HEK293T (cell line): ENCODE measurements at regions not wholly inside any gene's neighbourhood (a gene's known extent, or its start where the extent isn't known, plus 50 kb on each side); places are given as distances from the start of the nearest gene placed in this dataset.

Experiments
- CTCF ChIA-PET: fragments of 350-600 bp; formaldehyde crosslinking; extraction: SDS; loops from one replicate; lab custom pipeline; 2021; ENCODE audit warnings: antibody characterized with exemption, inconsistent platforms; lab: Yijun Ruan, JAX
- POLR2A ChIA-PET: fragments of 350-600 bp; formaldehyde crosslinking; extraction: SDS; loops from one replicate; lab custom pipeline; 2020; ENCODE audit warnings: antibody characterized with exemption, inconsistent platforms; lab: Yijun Ruan, JAX
- DNase-seq: peaks from one replicate; pipeline ENCODE4 v3.0.0; 2012; ENCODE audit warnings: mixed read lengths; ENCODE audit errors: extremely low spot score
- ARNT ChIP-seq: fragments of 450-650 bp; IDR thresholded peaks from 2 replicates; pipeline ENCODE4 v1.6.1; 2017; ENCODE audit warnings: mild to moderate bottlenecking
- BHLHE40 ChIP-seq: fragments of 450-650 bp; IDR thresholded peaks from 2 replicates; pipeline ENCODE4 v1.6.1; 2016; ENCODE audit warnings: mild to moderate bottlenecking, moderate library complexity, borderline replicate concordance
- CTBP1 ChIP-seq: fragments of 450-650 bp; IDR thresholded peaks from 2 replicates; pipeline ENCODE4 v1.6.1; 2016; ENCODE audit warnings: borderline replicate concordance
- ELF4 ChIP-seq: fragments of 450-650 bp; IDR thresholded peaks from 2 replicates; pipeline ENCODE4 v1.6.1; 2017; ENCODE audit warnings: antibody characterized with exemption
- FOXA1 ChIP-seq: fragments of 450-650 bp; IDR thresholded peaks from 2 replicates; pipeline ENCODE4 v1.6.1; 2016; ENCODE audit warnings: mild to moderate bottlenecking
- FOXK2 ChIP-seq: fragments of 450-650 bp; IDR thresholded peaks from 2 replicates; pipeline ENCODE4 v1.6.1; 2016; ENCODE audit warnings: mild to moderate bottlenecking
- FOXM1 ChIP-seq: fragments of 450-650 bp; IDR thresholded peaks from 2 replicates; pipeline ENCODE4 v1.6.1; 2017; ENCODE audit warnings: mild to moderate bottlenecking, borderline replicate concordance
- HDGF ChIP-seq: fragments of 450-650 bp; IDR thresholded peaks from 2 replicates; pipeline ENCODE4 v1.6.1; 2017; ENCODE audit warnings: antibody characterized with exemption, borderline replicate concordance
- L3MBTL2 ChIP-seq: fragments of 450-650 bp; conservative IDR thresholded peaks from 2 replicates; pipeline ENCODE4 v1.6.1; 2016; ENCODE audit warnings: mild to moderate bottlenecking
- LEF1 ChIP-seq: fragments of 450-650 bp; IDR thresholded peaks from 2 replicates; pipeline ENCODE4 v1.6.1; 2017; ENCODE audit warnings: mild to moderate bottlenecking, borderline replicate concordance
- NFRKB ChIP-seq: fragments of 450-650 bp; IDR thresholded peaks from 2 replicates; pipeline ENCODE4 v1.6.1; 2016; ENCODE audit warnings: mild to moderate bottlenecking, moderate library complexity
- PKNOX1 ChIP-seq: fragments of 450-650 bp; IDR thresholded peaks from 2 replicates; pipeline ENCODE4 v1.6.1; 2016
- SP1 ChIP-seq: fragments of 450-650 bp; IDR thresholded peaks from 2 replicates; pipeline ENCODE4 v1.6.1; 2017
- SUZ12 ChIP-seq: fragments of 450-650 bp; IDR thresholded peaks from 2 replicates; pipeline ENCODE4 v1.6.1; 2016; ENCODE audit warnings: mild to moderate bottlenecking
- TARDBP ChIP-seq: fragments of 450-650 bp; IDR thresholded peaks from 2 replicates; pipeline ENCODE4 v1.6.1; 2016
- ZNF384 ChIP-seq: fragments of 450-650 bp; IDR thresholded peaks from 2 replicates; pipeline ENCODE4 v1.6.1; 2016

- POLR2A ChIA-PET, result no interaction called here
- TF ChIP-seq NFRKB, result no peak
- no peak for TF ChIP-seq BHLHE40
- TF ChIP-seq ARNT, result no peak
- CTCF ChIA-PET, result no interaction called here
- DNase-seq, result no peak
These were observed 183.2 kb upstream of the TUSC1 start for GRCh38 chr9:25861421-25861820.

- TF ChIP-seq TARDBP (no peak), HDGF (no peak), ELF4 (no peak)
- ChIA-PET POLR2A (no interaction called here), CTCF (no interaction called here)
- DNase-seq, result no peak
These were observed 178.9 kb upstream of the TUSC1 start for GRCh38 chr9:25857147-25857546.

- TF ChIP-seq BHLHE40 (no peak), NFRKB (no peak), PKNOX1 (no peak), HDGF (no peak), FOXK2 (no peak), FOXM1 (no peak), SP1 (no peak), TARDBP (no peak), SUZ12 (no peak), FOXA1 (no peak), ELF4 (no peak), ZNF384 (no peak), L3MBTL2 (no peak), ARNT (no peak), LEF1 (no peak), CTBP1 (no peak)
- ChIA-PET CTCF (no interaction called here), POLR2A (no interaction called here)
- DNase-seq, result no peak
These were observed 172.6 kb upstream of the TUSC1 start for GRCh38 chr9:25850803-25851202.

- ChIA-PET CTCF (no interaction called here), POLR2A (no interaction called here)
- TF ChIP-seq ARNT, result no peak
- no peak for TF ChIP-seq BHLHE40
- TF ChIP-seq PKNOX1, result no peak
- TF ChIP-seq ELF4, result no peak
- no peak for TF ChIP-seq NFRKB
- TF ChIP-seq SUZ12, result no peak
- no peak for TF ChIP-seq HDGF
- no peak for TF ChIP-seq ZNF384
- TF ChIP-seq TARDBP, result no peak
- DNase-seq, result no peak
These were observed 167.6 kb upstream of the TUSC1 start for GRCh38 chr9:25845867-25846266.

GRCh38 chr9:25830381-25830780 lies 152.1 kb upstream of the TUSC1 start:
- DNase-seq, result no peak
- ChIA-PET POLR2A (no interaction called here), CTCF (no interaction called here)
- TF ChIP-seq TARDBP (no peak), SUZ12 (no peak), FOXA1 (no peak), HDGF (no peak), NFRKB (no peak), ELF4 (no peak), CTBP1 (no peak), L3MBTL2 (no peak), FOXK2 (no peak), FOXM1 (no peak), SP1 (no peak)

- no peak for TF ChIP-seq ELF4
- TF ChIP-seq PKNOX1, result no peak
- TF ChIP-seq L3MBTL2, result no peak
- no peak for TF ChIP-seq CTBP1
- TF ChIP-seq SP1, result no peak
- TF ChIP-seq FOXM1, result no peak
- no peak for TF ChIP-seq ZNF384
- TF ChIP-seq LEF1, result no peak
- TF ChIP-seq ARNT, result no peak
- ChIA-PET CTCF (no interaction called here), POLR2A (no interaction called here)
- no peak for DNase-seq
These were observed 149.4 kb upstream of the TUSC1 start for GRCh38 chr9:25827626-25828025.

GRCh38 chr9:25816439-25816838 lies 138.2 kb upstream of the TUSC1 start:
- CTCF ChIA-PET, result no interaction called here

More at GRCh38 chr9:25816439-25816838, 138.2 kb upstream of the TUSC1 start:
- no peak for DNase-seq
- no peak for TF ChIP-seq FOXA1
- TF ChIP-seq CTBP1, result no peak
- no peak for TF ChIP-seq LEF1
- TF ChIP-seq FOXK2, result no peak
- no peak for TF ChIP-seq HDGF
- TF ChIP-seq SP1, result no peak
- POLR2A ChIA-PET, result no interaction called here
